Fibroblast of lung (primary cell): ENCODE measurements at regions not wholly inside any gene's neighbourhood (a gene's known extent, or its start where the extent isn't known, plus 50 kb on each side); places are given as distances from the start of the nearest gene placed in this dataset.

Source experiments
- CTCF ChIP-seq, 2 donors: IDR thresholded peaks in 1 of 2; conservative IDR thresholded peaks in 1 of 2; 1 replicate in 1 of 2; 2 replicates in 1 of 2; pipeline ENCODE4 v1.5.1; 2011 to 2012; ENCODE audit warnings: low read length in 2 of 2, control low read depth in 1 of 2, inconsistent platforms in 1 of 2, low read depth in 1 of 2, mild to moderate bottlenecking in 1 of 2
- EZH2 ChIP-seq: IDR thresholded peaks from 2 replicates; pipeline ENCODE4 v1.5.1; 2012; ENCODE audit warnings: low read length, control low read depth, mild to moderate bottlenecking; ENCODE audit errors: missing control alignments

DNA sequence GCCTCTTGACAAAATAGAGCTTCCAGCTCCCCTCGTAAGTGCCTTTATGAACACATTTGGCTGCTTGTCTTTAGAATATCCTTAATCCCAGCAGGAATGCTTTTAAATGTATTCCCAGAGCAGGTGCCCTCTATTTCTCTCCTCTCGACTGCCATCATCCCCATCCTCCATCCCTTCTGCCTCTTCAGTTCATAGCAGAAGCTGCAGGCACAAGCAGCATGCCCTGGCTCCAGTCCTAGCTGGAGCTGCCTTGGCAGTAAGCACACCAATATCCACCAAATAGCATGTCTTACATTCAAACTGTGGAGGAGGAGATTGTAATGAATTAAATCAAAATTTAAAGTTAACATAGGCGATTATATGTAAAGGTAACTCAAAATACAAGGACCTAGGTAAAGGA, 891.3 kb upstream of the SLC39A10 start:
- TF ChIP-seq EZH2, result no peak
- TF ChIP-seq CTCF (conservative IDR thresholded peaks at IDR 0.05 in 1 of 2, IDR thresholded peaks at IDR 0.05 in 1 of 2; ENCODE audit: low read depth in 1 of 2, low read length in 2 of 2), result no peak
